NB4 (cell line): ENCODE measurements at regions not wholly inside any gene's neighbourhood (a gene's known extent, or its start where the extent isn't known, plus 50 kb on each side); places are given as distances from the start of the nearest gene placed in this dataset.

Experiments used
- CTCF ChIP-seq: IDR thresholded peaks from one replicate; pipeline ENCODE4 v1.5.1; 2012; ENCODE audit warnings: low read depth, low read length
- POLR2A ChIP-seq: IDR thresholded peaks from 2 replicates; pipeline ENCODE4 v1.6.1; 2011; ENCODE audit warnings: mild to moderate bottlenecking; ENCODE audit not compliant: insufficient read length; ENCODE audit errors: extremely low read depth

DNA sequence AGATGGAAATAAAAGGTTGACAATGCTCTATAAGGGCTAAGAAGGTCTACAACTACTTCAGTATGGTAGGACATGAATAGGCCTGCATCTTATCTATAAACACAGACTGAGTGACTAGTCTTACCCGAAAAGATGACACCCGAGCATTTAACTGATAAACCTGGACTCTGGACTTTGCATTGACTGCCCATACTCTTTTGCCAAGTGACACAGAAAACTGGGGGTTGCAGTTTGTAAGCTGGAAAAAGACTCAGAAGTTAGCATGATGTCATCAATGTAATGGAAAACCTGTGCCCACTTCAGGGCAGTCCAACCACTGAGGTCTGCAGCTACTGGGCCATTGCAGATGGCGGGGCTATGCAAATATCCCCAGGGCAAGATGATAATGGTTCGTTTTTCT, 258.3 kb upstream of the NEGR1 start:
- TF ChIP-seq POLR2A = no peak
- no peak for TF ChIP-seq CTCF
